Urinary bladder (tissue), 3 donors: ENCODE measurements at regions not wholly inside any gene's neighbourhood (a gene's known extent, or its start where the extent isn't known, plus 50 kb on each side); places are given as distances from the start of the nearest gene placed in this dataset.

ENCODE experiments used
- DNase-seq: peaks from one replicate; pipeline ENCODE4 v3.0.0-alpha.2; 2015; ENCODE audit errors: extremely low spot score
- H3K27ac ChIP-seq: one replicate; pipeline ENCODE4 v1.5.1; 2013; ENCODE audit warnings: low read depth, mild to moderate bottlenecking, moderate library complexity
- H3K36me3 ChIP-seq: one replicate; pipeline ENCODE4 v1.6.1; 2013; ENCODE audit warnings: mild to moderate bottlenecking, moderate library complexity; ENCODE audit not compliant: insufficient read depth
- H3K4me1 ChIP-seq: one replicate; pipeline ENCODE4 v1.6.1; 2013; ENCODE audit warnings: mild to moderate bottlenecking, moderate library complexity; ENCODE audit not compliant: insufficient read depth
- H3K4me3 ChIP-seq: one replicate; pipeline ENCODE4 v1.5.1; 2013; ENCODE audit warnings: low read depth, low read length
- WGBS: extraction: QIAGEN DNeasy Blood & Tissue Kit; methylation state at CpG from one replicate; pipeline ENCODE4 v1.1.7; 2013; 5-methylcytosine and 5-hydroxymethylcytosine counted together
- donor health status: healthy with polysubstance abuse.
- donor health status: healthy.

- Histone ChIP-seq H3K4me3 (no peak overlapping the region), H3K4me1 (no peaks in the 10 kb centered on the region), H3K27ac (no peak overlapping the region), H3K36me3 (no peaks in the 10 kb centered on the region)
- no peak for DNase-seq
- 93% methylated on average over 3 of the region's 3 CpGs for WGBS
These were observed 309.2 kb downstream of the SNX13 start for GRCh38 chr7:17631061-17631460.

- no peaks in the 10 kb centered on the region for H3K4me1 ChIP-seq
- no peak overlapping the region for H3K4me3 ChIP-seq
- H3K27ac ChIP-seq, result no peak overlapping the region
- no peaks in the 10 kb centered on the region for H3K36me3 ChIP-seq
- 74% methylated on average over 2 of the region's 2 CpGs for WGBS
- no peak for DNase-seq
These were observed 307.9 kb downstream of the SNX13 start for GRCh38 chr7:17632384-17632783.

GRCh38 chr7:17633067-17633466 lies 307.2 kb downstream of the SNX13 start:
- 79% methylated on average over 1 of the region's 1 CpG for WGBS
- Histone ChIP-seq H3K4me1 (no peaks in the 10 kb centered on the region), H3K4me3 (no peak overlapping the region), H3K36me3 (no peaks in the 10 kb centered on the region), H3K27ac (no peak overlapping the region)
- DNase-seq, result no peak

DNA sequence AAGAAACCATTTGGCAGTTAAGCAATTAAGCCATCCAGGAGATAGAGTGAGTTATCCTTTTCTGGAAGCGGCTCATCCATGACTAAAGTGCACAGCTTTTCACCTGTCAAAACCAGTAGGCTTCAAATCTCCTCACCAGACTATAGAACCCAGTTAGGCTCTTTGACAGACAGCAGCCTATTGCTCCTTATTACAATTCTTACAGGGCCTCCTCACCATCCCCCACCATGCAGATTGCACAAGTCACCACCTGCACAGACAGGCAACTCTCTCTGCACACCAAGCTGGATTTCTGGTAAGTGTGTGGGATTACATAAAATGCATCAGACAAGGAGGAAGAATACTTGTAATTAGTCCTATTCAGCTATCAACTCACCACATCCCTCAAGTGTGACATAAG lies 301.6 kb downstream of the SNX13 start:
- no peak for DNase-seq

DNA sequence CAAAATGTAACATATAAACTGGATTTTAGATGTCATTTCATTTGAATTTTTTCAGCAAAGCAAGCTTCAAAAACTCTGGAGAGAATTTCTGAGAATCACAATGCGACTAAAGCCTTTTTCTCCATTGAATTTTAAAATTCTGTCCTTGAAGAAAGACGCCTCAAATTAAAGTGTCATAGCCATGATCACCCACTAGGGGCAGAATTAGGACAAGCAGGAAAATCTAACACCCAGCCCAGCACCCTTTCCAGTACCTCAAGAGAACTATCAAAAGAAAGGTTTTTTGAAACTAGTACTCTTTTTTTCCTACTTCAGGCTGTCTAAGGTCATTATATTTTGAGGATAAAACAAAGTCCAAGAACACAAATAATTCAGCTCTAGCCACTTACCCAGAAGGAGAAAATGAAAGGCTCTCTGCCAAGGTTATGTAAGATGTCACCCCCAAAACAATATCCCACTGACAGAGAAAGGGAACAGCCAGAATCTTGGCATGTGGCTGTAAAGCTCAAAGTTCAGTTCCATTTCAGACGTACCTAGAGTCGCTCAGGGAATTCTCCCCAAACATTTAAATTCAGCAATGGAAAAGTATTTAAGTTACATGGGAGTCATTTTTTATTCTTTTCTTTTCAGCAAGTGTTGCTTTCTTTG lies 299.4 kb downstream of the SNX13 start:
- no peaks in the 10 kb centered on the region for H3K36me3 ChIP-seq
- H3K4me3 ChIP-seq, result no peak overlapping the region
- H3K27ac ChIP-seq, result no peak overlapping the region
- WGBS, result 85% methylated on average over 4 of the region's 4 CpGs
- H3K4me1 ChIP-seq, result no peaks in the 10 kb centered on the region
- no peak for DNase-seq

More for the DNA sequence above, 301.6 kb downstream of the SNX13 start:
- H3K4me3 ChIP-seq, result no peak overlapping the region
- no peaks in the 10 kb centered on the region for H3K36me3 ChIP-seq
- H3K4me1 ChIP-seq, result no peaks in the 10 kb centered on the region
- no peak overlapping the region for H3K27ac ChIP-seq
- 91% methylated on average over 1 of the region's 1 CpG for WGBS

GRCh38 chr7:17645500-17645899 lies 294.8 kb downstream of the SNX13 start:
- Histone ChIP-seq H3K36me3 (no peaks in the 10 kb centered on the region), H3K27ac (no peak overlapping the region), H3K4me1 (no peaks in the 10 kb centered on the region), H3K4me3 (no peak overlapping the region)
- no peak for DNase-seq
- 96% methylated on average over 1 of the region's 1 CpG for WGBS

GRCh38 chr7:17646253-17646956 lies 293.9 kb downstream of the SNX13 start:
- DNase-seq, result peak; percentile 40
- Histone ChIP-seq H3K27ac (no peak overlapping the region), H3K4me1 (no peaks in the 10 kb centered on the region), H3K36me3 (no peaks in the 10 kb centered on the region), H3K4me3 (no peak overlapping the region)
- WGBS, result 52% methylated on average over 3 of the region's 3 CpGs

- Histone ChIP-seq H3K36me3 (no peaks in the 10 kb centered on the region), H3K27ac (peak overlapping the region; percentile 50), H3K4me3 (no peak overlapping the region), H3K4me1 (no peaks in the 10 kb centered on the region)
- 51% methylated on average over 2 of the region's 2 CpGs for WGBS
- no peak for DNase-seq
These were observed 289.0 kb downstream of the SNX13 start for GRCh38 chr7:17651341-17651740.

GRCh38 chr7:17651863-17652385 lies 288.4 kb downstream of the SNX13 start:
- H3K4me1 ChIP-seq, result no peaks in the 10 kb centered on the region
- no peak overlapping the region for H3K4me3 ChIP-seq
- peak overlapping the region; percentile 45 for H3K27ac ChIP-seq
- DNase-seq, result no peak
- 33% methylated on average over 4 of the region's 4 CpGs for WGBS
- no peaks in the 10 kb centered on the region for H3K36me3 ChIP-seq

DNA sequence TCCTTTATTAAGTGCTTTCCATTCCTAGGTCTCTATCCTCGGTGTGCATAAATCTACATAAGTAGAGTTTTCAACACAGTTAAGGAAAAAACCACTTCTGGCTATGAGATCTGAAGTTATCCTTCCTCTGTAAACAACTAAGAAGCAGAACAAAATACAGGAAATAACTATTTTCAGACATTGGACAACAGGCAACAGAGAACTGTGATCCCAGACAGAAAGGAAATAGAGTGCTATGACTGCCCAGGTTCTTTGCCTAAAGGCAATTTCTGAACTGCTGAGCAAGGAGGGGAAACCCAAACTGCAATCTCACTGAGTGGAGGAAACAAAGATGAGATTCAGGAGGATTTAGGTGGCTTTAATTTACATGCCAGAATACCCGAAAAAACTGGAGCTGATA lies 285.4 kb downstream of the SNX13 start:
- DNase-seq, result no peak
- no peak overlapping the region for H3K27ac ChIP-seq

DNA sequence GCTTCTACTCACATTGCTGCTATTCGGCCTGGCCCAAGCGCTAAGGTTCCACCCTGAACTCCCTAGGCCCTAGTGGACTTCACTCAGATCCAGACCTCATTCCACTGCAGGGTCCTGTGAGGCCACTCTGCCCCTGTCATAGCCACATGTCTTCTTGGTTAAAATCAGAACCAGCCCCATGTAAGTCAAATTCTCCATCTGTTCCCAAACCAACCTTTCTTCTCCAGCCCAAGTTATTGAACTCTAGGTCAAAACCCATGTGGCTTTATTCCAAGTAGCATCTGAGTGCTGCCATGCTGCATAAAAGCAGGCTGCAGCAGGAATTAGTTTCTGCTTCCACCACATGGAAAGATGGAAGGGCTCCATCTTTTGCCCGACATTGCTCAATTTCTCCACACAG lies 281.2 kb downstream of the SNX13 start:
- H3K4me3 ChIP-seq, result no peak overlapping the region
- H3K36me3 ChIP-seq, result no peaks in the 10 kb centered on the region
- H3K4me1 ChIP-seq, result no peaks in the 10 kb centered on the region
- H3K27ac ChIP-seq, result no peak overlapping the region
- WGBS, result over 99% methylated on average over 3 of the region's 3 CpGs
- DNase-seq, result no peak

More for the DNA sequence above, 285.4 kb downstream of the SNX13 start:
- WGBS, result 36% methylated on average over 2 of the region's 2 CpGs
- H3K36me3 ChIP-seq, result no peaks in the 10 kb centered on the region
- no peaks in the 10 kb centered on the region for H3K4me1 ChIP-seq
- H3K4me3 ChIP-seq, result no peak overlapping the region

DNA sequence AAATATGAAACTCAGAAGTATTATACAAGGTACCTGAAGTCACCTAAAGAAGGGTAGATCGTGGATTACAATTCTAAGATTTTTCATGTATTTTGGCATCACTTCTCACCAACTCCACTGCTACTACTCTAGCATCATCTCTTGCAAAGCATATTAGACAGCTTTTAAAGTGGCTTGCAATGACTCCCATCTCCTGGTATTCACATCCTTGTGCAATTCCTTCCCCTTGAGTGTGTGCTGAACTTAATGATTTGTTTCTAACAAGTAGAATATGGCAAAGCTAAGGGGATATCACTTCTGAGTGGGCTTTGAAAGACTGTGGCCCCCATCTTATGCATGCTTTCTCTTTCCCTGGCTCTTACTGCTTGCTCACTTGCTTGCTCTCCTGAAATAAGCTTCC lies 280.2 kb downstream of the SNX13 start:
- H3K4me3 ChIP-seq, result no peak overlapping the region
- no peak for DNase-seq
- WGBS, result 93% methylated on average over 1 of the region's 1 CpG
- no peaks in the 10 kb centered on the region for H3K36me3 ChIP-seq
- no peaks in the 10 kb centered on the region for H3K4me1 ChIP-seq
- no peak overlapping the region for H3K27ac ChIP-seq

DNA sequence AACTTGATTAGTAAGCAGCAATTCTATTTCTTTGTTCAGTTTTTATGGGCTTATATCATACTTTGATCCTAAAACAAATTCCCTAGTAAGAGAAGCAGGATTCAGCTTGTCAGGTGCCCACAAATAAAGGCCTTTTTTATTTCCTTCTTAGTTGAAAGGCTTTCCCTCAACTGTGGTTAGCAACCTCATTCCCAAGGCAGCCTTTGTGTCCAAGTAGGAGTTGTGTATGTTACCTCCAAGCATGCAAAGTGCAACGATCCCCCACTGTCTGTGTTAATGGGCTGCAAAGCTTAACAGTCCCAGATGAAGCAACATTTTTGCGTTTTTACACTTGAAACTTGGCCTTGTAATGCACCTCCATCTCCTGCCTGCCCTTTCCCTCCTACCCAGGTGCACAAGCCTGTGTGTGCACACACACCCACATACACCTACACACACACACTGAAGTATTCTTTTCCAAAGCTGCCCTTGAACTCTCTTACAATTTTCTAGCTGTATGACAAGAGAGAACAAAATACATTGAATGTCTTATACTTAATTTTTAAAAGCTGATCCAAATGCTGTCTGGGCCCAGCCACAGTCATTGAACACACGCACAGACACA lies 278.2 kb downstream of the SNX13 start:
- no peak overlapping the region for H3K27ac ChIP-seq
- 53% methylated on average over 3 of the region's 3 CpGs for WGBS
- no peak overlapping the region for H3K4me3 ChIP-seq
- no peaks in the 10 kb centered on the region for H3K4me1 ChIP-seq
- H3K36me3 ChIP-seq, result no peaks in the 10 kb centered on the region
- no peak for DNase-seq
